Panc1 (cell line): ENCODE measurements at regions not wholly inside any gene's neighbourhood (a gene's known extent, or its start where the extent isn't known, plus 50 kb on each side); places are given as distances from the start of the nearest gene placed in this dataset.

ENCODE experiments used
- ATAC-seq: fragments of 200-7000 bp; cut with Tn5 transposase; 2 replicates; pipeline ENCODE4 v1.9.1; 2020; ENCODE audit warnings: mild to moderate bottlenecking, moderate library complexity
- BruUV-seq: library from RNA; stranded (reverse); fragments of 400-500 nt; replicated peaks from 2 replicates; lab custom pipeline; 2021; lab: Mats Ljungman, UMichigan
- CTCF ChIA-PET: fragments of 300-600 bp; sonication (Branson Sonifier 250); formaldehyde crosslinking; loops from one replicate; lab custom pipeline; 2022; ENCODE audit warnings: antibody characterized with exemption; lab: Charles Lee
- POLR2A ChIA-PET: fragments of 300-600 bp; sonication (Branson Sonifier 250); formaldehyde crosslinking; loops from one replicate; lab custom pipeline; 2022; ENCODE audit warnings: antibody characterized with exemption; lab: Charles Lee
- DNase-seq: peaks from one replicate; pipeline ENCODE4 v3.0.0-alpha.2; 2010; ENCODE audit warnings: low read depth, low spot score
- H3K27ac ChIP-seq: 2 replicates; pipeline ENCODE4 v1.5.1; 2011; ENCODE audit warnings: mild to moderate bottlenecking, low read length, inconsistent platforms
- H3K27me3 ChIP-seq: fragments of 200-500 bp; sonication (Bioruptor generic); 2 replicates; pipeline ENCODE4 v1.6.0; 2014; ENCODE audit warnings: low read length, inconsistent platforms; ENCODE audit not compliant: control insufficient read depth, insufficient read depth
- H3K36me3 ChIP-seq: fragments of 200-500 bp; sonication (Bioruptor generic); 2 replicates; pipeline ENCODE4 v1.5.1; 2014; ENCODE audit warnings: inconsistent platforms, mild to moderate bottlenecking, low read length, moderate library complexity; ENCODE audit not compliant: control insufficient read depth, insufficient read depth
- H3K4me1 ChIP-seq: 2 replicates; pipeline ENCODE4 v1.5.1; 2011; ENCODE audit warnings: inconsistent platforms, mild to moderate bottlenecking, low read length, moderate library complexity; ENCODE audit not compliant: control insufficient read depth, insufficient read depth
- H3K4me3 ChIP-seq, 2 experiments: 2 replicates each; pipeline ENCODE4 v1.5.1; 2011 to 2012; ENCODE audit warnings: low read depth in 2 of 2, low read length in 2 of 2, mild to moderate bottlenecking in 2 of 2, inconsistent platforms in 1 of 2, moderate library complexity in 1 of 2
- H3K9me3 ChIP-seq: fragments of 200-500 bp; sonication (Bioruptor generic); 2 replicates; pipeline ENCODE4 v1.5.1; 2014; ENCODE audit warnings: low read depth, mild to moderate bottlenecking, inconsistent platforms, low read length, moderate library complexity; ENCODE audit not compliant: control insufficient read depth, insufficient read depth
- POLR2AphosphoS5 ChIP-seq: IDR thresholded peaks from 2 replicates; pipeline ENCODE4 v1.6.1; 2012; ENCODE audit warnings: mild to moderate bottlenecking, low read depth, low read length, moderate library complexity
- SIN3A ChIP-seq: IDR thresholded peaks from 2 replicates; pipeline ENCODE4 v1.6.1; 2012; ENCODE audit warnings: low read depth, mild to moderate bottlenecking, low read length, moderate library complexity, borderline replicate concordance; ENCODE audit not compliant: insufficient read depth
- TCF7L2 ChIP-seq: IDR thresholded peaks from 2 replicates; pipeline ENCODE4 v1.6.1; 2011; ENCODE audit warnings: mild to moderate bottlenecking, low read depth, low read length, inconsistent platforms
- in situ Hi-C: cut with HindIII; loops from 2 replicates; pipeline ENCODE4 v1.10.0; 2016; ENCODE audit warnings: low sequenced_read_pairs, low pct_unique_long_range_greater_than_20kb
- intact Hi-C: fragments of 100-400 bp; cut with micrococcal nuclease; formaldehyde crosslinking; loops from one replicate; pipeline ENCODE4 v1.10.0; 2022; ENCODE audit not compliant: unreplicated experiment
- TF ChIP-seq, protein P1 (sequence below): fragments of 450-650 bp; IDR thresholded peaks from 2 replicates; pipeline ENCODE4 v1.5.1; 2017; ENCODE audit warnings: mild to moderate bottlenecking
- TF ChIP-seq, protein P2 (sequence below), 2 experiments: IDR thresholded peaks; 2 replicates each; pipeline ENCODE4 v1.6.1; 2011 to 2012; ENCODE audit warnings: low read depth in 2 of 2, control low read depth in 1 of 2, low read length in 1 of 2, mild to moderate bottlenecking in 1 of 2, moderate library complexity in 1 of 2; ENCODE audit not compliant: insufficient read depth in 1 of 2

DNA sequence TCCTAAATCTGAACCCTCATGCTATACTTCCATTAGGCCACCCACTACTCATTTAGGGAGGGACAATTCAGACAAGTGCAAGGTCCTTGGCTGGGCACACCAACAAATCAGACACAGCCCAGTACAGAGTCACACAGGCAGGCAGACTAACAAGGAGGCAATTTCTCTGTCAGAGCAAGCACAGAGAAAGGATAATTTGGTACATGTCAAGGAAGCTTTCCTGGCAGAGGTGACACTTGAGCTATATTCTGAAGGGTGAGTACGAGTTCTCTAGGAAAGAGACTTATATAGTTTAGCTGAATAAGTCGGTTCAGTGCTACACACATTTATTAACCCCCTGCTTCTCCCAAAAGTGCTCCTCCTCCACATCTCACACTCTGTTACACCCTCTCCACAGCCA lies 455.9 kb downstream of the OMA1 start:
- ChIA-PET POLR2A (no interaction called here), CTCF (no interaction called here)
- H3K4me3 ChIP-seq, result no peak overlapping the region
- H3K4me1 ChIP-seq, result no peaks in the 10 kb centered on the region
- DNase-seq (no peak), ATAC-seq (no peak)
- in situ Hi-C loops (no loop called here), intact Hi-C loops (no loop called here)
- no peaks in the 10 kb centered on the region for H3K9me3 ChIP-seq
- no TSS peak for BruUV-seq
- H3K27ac ChIP-seq, result no peak overlapping the region
- no peak for TF ChIP-seq TCF7L2
- TF ChIP-seq, protein P1, sequence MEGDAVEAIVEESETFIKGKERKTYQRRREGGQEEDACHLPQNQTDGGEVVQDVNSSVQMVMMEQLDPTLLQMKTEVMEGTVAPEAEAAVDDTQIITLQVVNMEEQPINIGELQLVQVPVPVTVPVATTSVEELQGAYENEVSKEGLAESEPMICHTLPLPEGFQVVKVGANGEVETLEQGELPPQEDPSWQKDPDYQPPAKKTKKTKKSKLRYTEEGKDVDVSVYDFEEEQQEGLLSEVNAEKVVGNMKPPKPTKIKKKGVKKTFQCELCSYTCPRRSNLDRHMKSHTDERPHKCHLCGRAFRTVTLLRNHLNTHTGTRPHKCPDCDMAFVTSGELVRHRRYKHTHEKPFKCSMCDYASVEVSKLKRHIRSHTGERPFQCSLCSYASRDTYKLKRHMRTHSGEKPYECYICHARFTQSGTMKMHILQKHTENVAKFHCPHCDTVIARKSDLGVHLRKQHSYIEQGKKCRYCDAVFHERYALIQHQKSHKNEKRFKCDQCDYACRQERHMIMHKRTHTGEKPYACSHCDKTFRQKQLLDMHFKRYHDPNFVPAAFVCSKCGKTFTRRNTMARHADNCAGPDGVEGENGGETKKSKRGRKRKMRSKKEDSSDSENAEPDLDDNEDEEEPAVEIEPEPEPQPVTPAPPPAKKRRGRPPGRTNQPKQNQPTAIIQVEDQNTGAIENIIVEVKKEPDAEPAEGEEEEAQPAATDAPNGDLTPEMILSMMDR, result no peak
- TF ChIP-seq, protein P2, sequence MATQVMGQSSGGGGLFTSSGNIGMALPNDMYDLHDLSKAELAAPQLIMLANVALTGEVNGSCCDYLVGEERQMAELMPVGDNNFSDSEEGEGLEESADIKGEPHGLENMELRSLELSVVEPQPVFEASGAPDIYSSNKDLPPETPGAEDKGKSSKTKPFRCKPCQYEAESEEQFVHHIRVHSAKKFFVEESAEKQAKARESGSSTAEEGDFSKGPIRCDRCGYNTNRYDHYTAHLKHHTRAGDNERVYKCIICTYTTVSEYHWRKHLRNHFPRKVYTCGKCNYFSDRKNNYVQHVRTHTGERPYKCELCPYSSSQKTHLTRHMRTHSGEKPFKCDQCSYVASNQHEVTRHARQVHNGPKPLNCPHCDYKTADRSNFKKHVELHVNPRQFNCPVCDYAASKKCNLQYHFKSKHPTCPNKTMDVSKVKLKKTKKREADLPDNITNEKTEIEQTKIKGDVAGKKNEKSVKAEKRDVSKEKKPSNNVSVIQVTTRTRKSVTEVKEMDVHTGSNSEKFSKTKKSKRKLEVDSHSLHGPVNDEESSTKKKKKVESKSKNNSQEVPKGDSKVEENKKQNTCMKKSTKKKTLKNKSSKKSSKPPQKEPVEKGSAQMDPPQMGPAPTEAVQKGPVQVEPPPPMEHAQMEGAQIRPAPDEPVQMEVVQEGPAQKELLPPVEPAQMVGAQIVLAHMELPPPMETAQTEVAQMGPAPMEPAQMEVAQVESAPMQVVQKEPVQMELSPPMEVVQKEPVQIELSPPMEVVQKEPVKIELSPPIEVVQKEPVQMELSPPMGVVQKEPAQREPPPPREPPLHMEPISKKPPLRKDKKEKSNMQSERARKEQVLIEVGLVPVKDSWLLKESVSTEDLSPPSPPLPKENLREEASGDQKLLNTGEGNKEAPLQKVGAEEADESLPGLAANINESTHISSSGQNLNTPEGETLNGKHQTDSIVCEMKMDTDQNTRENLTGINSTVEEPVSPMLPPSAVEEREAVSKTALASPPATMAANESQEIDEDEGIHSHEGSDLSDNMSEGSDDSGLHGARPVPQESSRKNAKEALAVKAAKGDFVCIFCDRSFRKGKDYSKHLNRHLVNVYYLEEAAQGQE (IDR thresholded peaks at IDR 0.05; ENCODE audit: insufficient read depth in 1 of 2, low read depth in 2 of 2, low read length in 1 of 2), result no peak
- TF ChIP-seq SIN3A, result no peak
- TF ChIP-seq POLR2AphosphoS5, result no peak
- H3K36me3 ChIP-seq, result no peaks in the 10 kb centered on the region
- no peaks in the 10 kb centered on the region for H3K27me3 ChIP-seq

DNA sequence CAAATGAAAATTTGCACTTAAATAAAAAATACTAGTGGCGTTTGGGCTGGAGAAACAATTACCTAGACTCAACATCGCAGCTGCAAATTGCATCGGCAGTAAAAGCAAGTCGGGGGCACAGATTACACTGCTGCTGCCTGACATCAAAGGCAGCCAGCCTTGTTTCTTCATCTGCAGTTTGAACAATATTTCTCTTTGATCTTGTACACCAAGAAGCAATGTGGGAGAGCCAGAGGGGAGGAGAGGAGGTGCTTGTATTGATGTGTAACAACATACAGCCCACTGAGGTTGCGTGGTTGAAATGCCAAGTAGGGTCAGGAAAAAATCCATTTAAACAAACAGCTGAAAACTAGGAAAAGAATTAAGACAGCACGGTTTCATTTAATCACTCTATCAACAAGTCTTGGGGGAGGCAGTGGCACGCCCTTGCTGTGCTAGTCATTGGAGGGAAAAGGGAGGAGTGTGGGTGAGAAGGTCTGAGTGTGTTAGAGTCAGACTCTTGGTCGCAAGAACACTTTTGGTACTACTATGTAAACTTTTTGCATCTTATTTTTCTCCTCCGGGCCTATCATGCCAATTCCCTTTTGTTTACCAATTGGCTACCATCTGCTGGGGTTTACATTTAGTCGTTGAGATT lies 456.5 kb downstream of the OMA1 start:
- no peak for ATAC-seq
- no peaks in the 10 kb centered on the region for H3K36me3 ChIP-seq
- no TSS peak for BruUV-seq

More for the DNA sequence above, 456.5 kb downstream of the OMA1 start:
- CTCF ChIA-PET, result no interaction called here
- Histone ChIP-seq H3K4me3 (no peak overlapping the region), H3K9me3 (no peaks in the 10 kb centered on the region), H3K27me3 (no peaks in the 10 kb centered on the region), H3K4me1 (no peaks in the 10 kb centered on the region), H3K27ac (no peak overlapping the region)
- in situ Hi-C loops, result no loop called here
- TF ChIP-seq TCF7L2 (no peak), SIN3A (no peak), POLR2AphosphoS5 (no peak)
- TF ChIP-seq, protein P1, result no peak
- TF ChIP-seq, protein P2 (IDR thresholded peaks at IDR 0.05; ENCODE audit: insufficient read depth in 1 of 2, low read depth in 2 of 2, low read length in 1 of 2), result no peak
- POLR2A ChIA-PET, result no interaction called here
- intact Hi-C loops, result no loop called here
- no peak for DNase-seq
